Suprapubic skin (tissue), 3 donors: ENCODE measurements at regions not wholly inside any gene's neighbourhood (a gene's known extent, or its start where the extent isn't known, plus 50 kb on each side); places are given as distances from the start of the nearest gene placed in this dataset.

Experiments
- CTCF ChIP-seq, 2 donors: fragments of 200-600 bp in 1 of 2; fragments of 450-650 bp in 1 of 2; sonication (generic) in 1 of 2; IDR thresholded peaks; one replicate each; pipeline ENCODE4 v1.5.1; 2016 to 2019; ENCODE audit warnings: antibody characterized with exemption in 2 of 2, mild to moderate bottlenecking in 1 of 2, moderate library complexity in 1 of 2
- POLR2A ChIP-seq, 2 donors: fragments of 450-650 bp; IDR thresholded peaks; one replicate each; pipeline ENCODE4 v1.6.1; 2017; ENCODE audit warnings: antibody characterized with exemption in 2 of 2, mild to moderate bottlenecking in 2 of 2, moderate library complexity in 2 of 2

- TF ChIP-seq POLR2A (IDR thresholded peaks at IDR 0.05) (no peak), CTCF (IDR thresholded peaks at IDR 0.05) (no peak)
Measured at GRCh38 chr4:15376594-15376993, 51.2 kb upstream of the C1QTNF7 start.
